Endothelial cell of umbilical vein (primary cell): ENCODE measurements at regions not wholly inside any gene's neighbourhood (a gene's known extent, or its start where the extent isn't known, plus 50 kb on each side); places are given as distances from the start of the nearest gene placed in this dataset.

Experiments used
- BruUV-seq: library from RNA; stranded (reverse); fragments of 400-500 nt; replicated peaks from 2 replicates; lab custom pipeline; 2021; lab: Mats Ljungman, UMichigan
- CTCF ChIA-PET: fragments of 300-600, 350-600 bp; sonication (Branson Sonifier 250); formaldehyde crosslinking; loops from one replicate; lab custom pipeline; 2021; ENCODE audit warnings: antibody characterized with exemption, inconsistent platforms; lab: Charles Lee
- POLR2A ChIA-PET: fragments of 300-600, 350-600 bp; sonication (Branson Sonifier 250); formaldehyde crosslinking; loops from one replicate; lab custom pipeline; 2021; ENCODE audit warnings: antibody characterized with exemption, inconsistent platforms; lab: Charles Lee
- DNase-seq: peaks from one replicate; pipeline ENCODE4 v3.0.0-alpha.2; 2011; ENCODE audit warnings: low read depth, low spot score
- FAIRE-seq: peaks from 2 replicates; lab custom pipeline; 2011; peaks lifted over from hg19 to GRCh38; lab: Jason Lieb, UNC
- H2AFZ ChIP-seq: 2 replicates; pipeline ENCODE4 v1.6.0; 2012; ENCODE audit warnings: low read depth, low read length, control low read depth, inconsistent platforms
- H3K27ac ChIP-seq: 2 replicates; pipeline ENCODE4 v1.5.1; 2011; ENCODE audit warnings: low read depth, mild to moderate bottlenecking, control low read depth, low read length, moderate library complexity; ENCODE audit not compliant: insufficient read depth
- H3K27me3 ChIP-seq, 2 experiments: 2 replicates each; pipeline versions ENCODE4 v1.6.0 to v1.6.1; 2011; ENCODE audit warnings: low read length in 2 of 2, mixed read lengths in 1 of 2; ENCODE audit not compliant: control insufficient read depth in 2 of 2, insufficient read depth in 2 of 2
- H3K36me3 ChIP-seq, 2 experiments: 2 replicates in 1 of 2; 3 replicates in 1 of 2; pipeline ENCODE4 v1.5.1; 2011; ENCODE audit warnings: low read length in 2 of 2, mild to moderate bottlenecking in 1 of 2, moderate library complexity in 1 of 2; ENCODE audit not compliant: control insufficient read depth in 2 of 2, insufficient read depth in 2 of 2; ENCODE audit errors: extremely low read depth in 1 of 2
- H3K4me1 ChIP-seq: 3 replicates; pipeline ENCODE4 v1.5.1; 2011; ENCODE audit warnings: mild to moderate bottlenecking, low read length; ENCODE audit not compliant: control insufficient read depth, insufficient read depth; ENCODE audit errors: extremely low read depth
- H3K4me2 ChIP-seq: 2 replicates; pipeline ENCODE4 v1.6.1; 2011; ENCODE audit warnings: low read length, control low read depth, mixed read lengths; ENCODE audit not compliant: insufficient read depth
- H3K4me3 ChIP-seq, 3 experiments: fragments of 200-600 bp in 1 of 3; sonication (generic), shearing (Covaris generic) in 1 of 3; replicated peaks in 1 of 3; 2 replicates each; pipeline ENCODE4 v1.5.1; 2011 to 2016; ENCODE audit warnings: control low read depth in 3 of 3, low read length in 3 of 3, mild to moderate bottlenecking in 2 of 3, inconsistent platforms in 1 of 3, low read depth in 1 of 3, moderate library complexity in 1 of 3; ENCODE audit not compliant: insufficient read depth in 1 of 3
- H3K79me2 ChIP-seq: 2 replicates; pipeline ENCODE4 v1.6.0; 2012; ENCODE audit warnings: low read length, inconsistent platforms; ENCODE audit not compliant: control insufficient read depth, insufficient read depth
- H3K9ac ChIP-seq: replicated peaks from 2 replicates; pipeline ENCODE3; 2011; ENCODE audit warnings: low read length, control low read depth; ENCODE audit not compliant: insufficient read depth; ENCODE audit errors: extremely low read depth
- H3K9me1 ChIP-seq: replicated peaks from 3 replicates; pipeline ENCODE4 v1.6.0; 2011; ENCODE audit warnings: mild to moderate bottlenecking, low read length; ENCODE audit not compliant: control insufficient read depth, insufficient read depth; ENCODE audit errors: extremely low read depth
- H3K9me3 ChIP-seq: replicated peaks from 2 replicates; pipeline ENCODE4 v1.5.1; 2012; ENCODE audit warnings: low read length, inconsistent platforms; ENCODE audit not compliant: control insufficient read depth, insufficient read depth
- H4K20me1 ChIP-seq: replicated peaks from 2 replicates; pipeline ENCODE3; 2011; ENCODE audit warnings: mild to moderate bottlenecking, low read length; ENCODE audit not compliant: control insufficient read depth, insufficient read depth; ENCODE audit errors: extremely low read depth
- CTCF ChIP-seq, 2 donors: IDR thresholded peaks; 1 replicate in 1 of 2; 2 replicates in 1 of 2; pipeline ENCODE4 v1.5.1; 2011; ENCODE audit warnings: low read length in 2 of 2, mild to moderate bottlenecking in 2 of 2, moderate library complexity in 2 of 2, control low read depth in 1 of 2, inconsistent platforms in 1 of 2, low read depth in 1 of 2; ENCODE audit not compliant: insufficient read depth in 1 of 2; ENCODE audit errors: extremely low read depth in 1 of 2
- EZH2 ChIP-seq: IDR thresholded peaks from 2 replicates; pipeline ENCODE4 v1.6.1; 2012; ENCODE audit warnings: borderline replicate concordance, low read depth, mild to moderate bottlenecking, moderate library complexity, low read length, inconsistent platforms; ENCODE audit not compliant: severe bottlenecking
- FOS ChIP-seq: IDR thresholded peaks from 2 replicates; pipeline ENCODE4 v1.6.1; 2011; ENCODE audit warnings: mild to moderate bottlenecking, low read length, moderate library complexity, borderline replicate concordance; ENCODE audit not compliant: insufficient read depth
- GATA2 ChIP-seq: IDR thresholded peaks from 2 replicates; pipeline ENCODE4 v1.7.0; 2011; ENCODE audit warnings: low read depth, mild to moderate bottlenecking, moderate library complexity, mixed read lengths, low read length; ENCODE audit not compliant: insufficient read length, insufficient read depth
- JUN ChIP-seq: IDR thresholded peaks from 2 replicates; pipeline ENCODE4 v1.6.1; 2011; ENCODE audit warnings: borderline replicate concordance, low read depth; ENCODE audit not compliant: insufficient read length, insufficient read depth
- MYC ChIP-seq: IDR thresholded peaks from one replicate; pipeline ENCODE4 v1.6.1; 2011; ENCODE audit warnings: mild to moderate bottlenecking, low read depth, low read length
- POLR2A ChIP-seq: IDR thresholded peaks from 2 replicates; pipeline ENCODE4 v1.6.1; 2012; ENCODE audit warnings: low read depth, mild to moderate bottlenecking, control low read depth, low read length
- POLR2AphosphoS5 ChIP-seq: IDR thresholded peaks from 2 replicates; pipeline ENCODE4 v1.6.1; 2012; ENCODE audit warnings: low read depth, mild to moderate bottlenecking, control low read depth, low read length, moderate library complexity; ENCODE audit not compliant: insufficient read depth
- dilution Hi-C: fragments of 300-500 bp; cut with MboI; formaldehyde crosslinking; loops from one replicate; pipeline ENCODE4 v1.15.0; 2019; ENCODE audit warnings: low sequenced_read_pairs; ENCODE audit not compliant: extremely low pct_ligation_motif_present
- intact Hi-C: fragments of 100-400 bp; cut with micrococcal nuclease; formaldehyde crosslinking; loops from one replicate; pipeline ENCODE4 v1.10.0; 2022

- H3K4me1 ChIP-seq, result no peaks in the 10 kb centered on the region
- FAIRE-seq (no peak), DNase-seq (no peak)
- ChIA-PET POLR2A (no interaction called here), CTCF (interaction anchor here (1.5 kb wide), 1 partner anchor 14 kb away, joined by 4 read pairs; no protein-coding TSS in a partner anchor)
- no peaks in the 10 kb centered on the region for H3K9me3 ChIP-seq
- no TSS peak for BruUV-seq
- H3K79me2 ChIP-seq, result no peaks in the 10 kb centered on the region
- H3K4me2 ChIP-seq, result no peak overlapping the region
- no peaks in the 10 kb centered on the region for H3K27me3 ChIP-seq
- H3K27ac ChIP-seq, result no peak overlapping the region
- H3K4me3 ChIP-seq, result no peak overlapping the region
- no peaks in the 10 kb centered on the region for H4K20me1 ChIP-seq
- no peaks in the 10 kb centered on the region for H3K36me3 ChIP-seq
- TF ChIP-seq POLR2AphosphoS5, result no peak
- TF ChIP-seq FOS, result no peak
- no peak for TF ChIP-seq JUN
- TF ChIP-seq EZH2, result no peak
- no peak for TF ChIP-seq MYC
- TF ChIP-seq GATA2, result no peak
- H3K9ac ChIP-seq, result no peak overlapping the region
- no peak overlapping the region for H2AFZ ChIP-seq
- H3K9me1 ChIP-seq, result no peaks in the 10 kb centered on the region
- intact Hi-C loops, result no loop called here
- dilution Hi-C loops, result no loop called here
These were observed 495.7 kb upstream of the CBLB start for GRCh38 chr3:106364477-106364876.

- no peak overlapping the region for H3K27ac ChIP-seq
- no peaks in the 10 kb centered on the region for H3K9me3 ChIP-seq
- no peaks in the 10 kb centered on the region for H3K4me1 ChIP-seq
- H4K20me1 ChIP-seq, result no peaks in the 10 kb centered on the region
- H3K4me3 ChIP-seq, result no peak overlapping the region
- CTCF ChIA-PET, result no interaction called here
- no peak overlapping the region for H3K9ac ChIP-seq
- DNase-seq (no peak), FAIRE-seq (no peak)
- POLR2A ChIA-PET, result no interaction called here
- H3K36me3 ChIP-seq, result no peaks in the 10 kb centered on the region
- no peaks in the 10 kb centered on the region for H3K9me1 ChIP-seq
- no peak overlapping the region for H3K4me2 ChIP-seq
- no peak overlapping the region for H2AFZ ChIP-seq
- intact Hi-C loops, result no loop called here
- TF ChIP-seq POLR2AphosphoS5 (no peak), CTCF (IDR thresholded peaks at IDR 0.05; ENCODE audit: extremely low read depth in 1 of 2, insufficient read depth in 1 of 2, low read depth in 1 of 2, low read length in 2 of 2) (no peak), JUN (no peak), EZH2 (no peak), FOS (no peak), POLR2A (no peak)
- H3K79me2 ChIP-seq, result no peaks in the 10 kb centered on the region
- dilution Hi-C loops, result no loop called here
- BruUV-seq, result no TSS peak
- H3K27me3 ChIP-seq, result no peaks in the 10 kb centered on the region
These were observed 496.4 kb upstream of the CBLB start for GRCh38 chr3:106365061-106365691.
